ENCODE measurements at regions not wholly inside any gene's neighbourhood (a gene's known extent, or its start where the extent isn't known, plus 50 kb on each side); places are given as distances from the start of the nearest gene placed in this dataset.

GRCh38 chr2:57674743-57675142 is 371.9 kb upstream of the VRK2 start (continued):
- TF ChIP-seq ARID3A (IDR thresholded peaks at IDR 0.05; ENCODE audit: low read depth, low read length), result no peak
- TF ChIP-seq ETV5 (CRISPR knock-in tag; IDR thresholded peaks at IDR 0.05; ENCODE audit: borderline replicate concordance), result no peak
- TF ChIP-seq ZEB1 (IDR thresholded peaks at IDR 0.05; ENCODE audit: insufficient replicate concordance, low read depth), result no peak
- no peak for TF ChIP-seq AHR (CRISPR knock-in tag; IDR thresholded peaks at IDR 0.05)
- TF ChIP-seq SP1 (IDR thresholded peaks at IDR 0.05), result no peak
- TF ChIP-seq SP1 (CRISPR knock-in tag; IDR thresholded peaks at IDR 0.05), result no peak

- ChIA-PET POLR2A (no interaction called here), CTCF (ENCODE audit: low intra/inter-chr PET ratio, low total read pairs) (no interaction called here)
- Histone ChIP-seq H3K4me3 (replicated peaks in 1 of 3; ENCODE audit: insufficient read depth in 1 of 3, low read depth in 2 of 3, low read length in 3 of 3) (no peak overlapping the region), H3K27ac (ENCODE audit: extremely low read length, insufficient read depth, low read length) (no peak overlapping the region), H2AFZ (ENCODE audit: low read length) (no peak overlapping the region), H3K9ac (ENCODE audit: insufficient read depth, low read depth, low read length) (no peak overlapping the region), H3K79me2 (ENCODE audit: insufficient read depth, low read length) (no peaks in the 10 kb centered on the region), H3K4me1 (ENCODE audit: insufficient read depth, low read length) (no peaks in the 10 kb centered on the region), H4K20me1 (ENCODE audit: insufficient read depth, low read length) (no peaks in the 10 kb centered on the region), H3K4me2 (ENCODE audit: low read depth, low read length) (no peak overlapping the region), H3K27me3 (ENCODE audit: control insufficient read depth in 1 of 2, insufficient read depth in 2 of 2, low read length in 2 of 2) (no peaks in the 10 kb centered on the region), H3K9me3 (ENCODE audit: low read length) (no peaks in the 10 kb centered on the region), H3K36me3 (replicated peaks in 1 of 2; ENCODE audit: control insufficient read depth in 1 of 2, insufficient read depth in 2 of 2, low read length in 2 of 2) (no peaks in the 10 kb centered on the region)
- intact Hi-C loops (cut with micrococcal nuclease; ENCODE audit: unreplicated experiment) (no loop called here), in situ Hi-C loops (cut with HindIII; ENCODE audit: extremely low pct_ligation_motif_present, low pct_unique_long_range_greater_than_20kb) (no loop called here)
- BruUV-seq (replicated peaks), result no TSS peak
- ATAC-seq (no peak), FAIRE-seq (no peak), DNase-seq (ENCODE audit: low spot score) (no peak)
- TF ChIP-seq FOXC1 (CRISPR knock-in tag; IDR thresholded peaks at IDR 0.05; ENCODE audit: borderline replicate concordance) (no peak), ISX (CRISPR knock-in tag; conservative IDR thresholded peaks at IDR 0.05) (no peak), ZNF546 (CRISPR knock-in tag; conservative IDR thresholded peaks at IDR 0.05) (no peak), SMAD9 (CRISPR knock-in tag; IDR thresholded peaks at IDR 0.05) (no peak), ZNF337 (CRISPR knock-in tag; IDR thresholded peaks at IDR 0.05; ENCODE audit: borderline replicate concordance, low read depth) (no peak), ZBTB26 (CRISPR knock-in tag; IDR thresholded peaks at IDR 0.05; ENCODE audit: borderline replicate concordance) (no peak), ZNF460 (CRISPR knock-in tag; IDR thresholded peaks at IDR 0.05; ENCODE audit: borderline replicate concordance) (no peak), HOXA3 (CRISPR knock-in tag; IDR thresholded peaks at IDR 0.05) (no peak), MAX (IDR thresholded peaks at IDR 0.05) (no peak), JDP2 (CRISPR knock-in tag; IDR thresholded peaks at IDR 0.05; ENCODE audit: borderline replicate concordance) (no peak), RARA (CRISPR knock-in tag; IDR thresholded peaks at IDR 0.05) (no peak)
- TF ChIP-seq, protein P1, sequence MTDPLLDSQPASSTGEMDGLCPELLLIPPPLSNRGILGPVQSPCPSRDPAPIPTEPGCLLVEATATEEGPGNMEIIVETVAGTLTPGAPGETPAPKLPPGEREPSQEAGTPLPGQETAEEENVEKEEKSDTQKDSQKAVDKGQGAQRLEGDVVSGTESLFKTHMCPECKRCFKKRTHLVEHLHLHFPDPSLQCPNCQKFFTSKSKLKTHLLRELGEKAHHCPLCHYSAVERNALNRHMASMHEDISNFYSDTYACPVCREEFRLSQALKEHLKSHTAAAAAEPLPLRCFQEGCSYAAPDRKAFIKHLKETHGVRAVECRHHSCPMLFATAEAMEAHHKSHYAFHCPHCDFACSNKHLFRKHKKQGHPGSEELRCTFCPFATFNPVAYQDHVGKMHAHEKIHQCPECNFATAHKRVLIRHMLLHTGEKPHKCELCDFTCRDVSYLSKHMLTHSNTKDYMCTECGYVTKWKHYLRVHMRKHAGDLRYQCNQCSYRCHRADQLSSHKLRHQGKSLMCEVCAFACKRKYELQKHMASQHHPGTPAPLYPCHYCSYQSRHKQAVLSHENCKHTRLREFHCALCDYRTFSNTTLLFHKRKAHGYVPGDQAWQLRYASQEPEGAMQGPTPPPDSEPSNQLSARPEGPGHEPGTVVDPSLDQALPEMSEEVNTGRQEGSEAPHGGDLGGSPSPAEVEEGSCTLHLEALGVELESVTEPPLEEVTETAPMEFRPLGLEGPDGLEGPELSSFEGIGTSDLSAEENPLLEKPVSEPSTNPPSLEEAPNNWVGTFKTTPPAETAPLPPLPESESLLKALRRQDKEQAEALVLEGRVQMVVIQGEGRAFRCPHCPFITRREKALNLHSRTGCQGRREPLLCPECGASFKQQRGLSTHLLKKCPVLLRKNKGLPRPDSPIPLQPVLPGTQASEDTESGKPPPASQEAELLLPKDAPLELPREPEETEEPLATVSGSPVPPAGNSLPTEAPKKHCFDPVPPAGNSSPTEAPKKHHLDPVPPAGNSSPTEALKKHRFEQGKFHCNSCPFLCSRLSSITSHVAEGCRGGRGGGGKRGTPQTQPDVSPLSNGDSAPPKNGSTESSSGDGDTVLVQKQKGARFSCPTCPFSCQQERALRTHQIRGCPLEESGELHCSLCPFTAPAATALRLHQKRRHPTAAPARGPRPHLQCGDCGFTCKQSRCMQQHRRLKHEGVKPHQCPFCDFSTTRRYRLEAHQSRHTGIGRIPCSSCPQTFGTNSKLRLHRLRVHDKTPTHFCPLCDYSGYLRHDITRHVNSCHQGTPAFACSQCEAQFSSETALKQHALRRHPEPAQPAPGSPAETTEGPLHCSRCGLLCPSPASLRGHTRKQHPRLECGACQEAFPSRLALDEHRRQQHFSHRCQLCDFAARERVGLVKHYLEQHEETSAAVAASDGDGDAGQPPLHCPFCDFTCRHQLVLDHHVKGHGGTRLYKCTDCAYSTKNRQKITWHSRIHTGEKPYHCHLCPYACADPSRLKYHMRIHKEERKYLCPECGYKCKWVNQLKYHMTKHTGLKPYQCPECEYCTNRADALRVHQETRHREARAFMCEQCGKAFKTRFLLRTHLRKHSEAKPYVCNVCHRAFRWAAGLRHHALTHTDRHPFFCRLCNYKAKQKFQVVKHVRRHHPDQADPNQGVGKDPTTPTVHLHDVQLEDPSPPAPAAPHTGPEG (CRISPR knock-in tag; IDR thresholded peaks at IDR 0.05), result no peak
Measured at GRCh38 chr2:57677296-57677695, 369.3 kb upstream of the VRK2 start.
